ENCODE measurements at regions not wholly inside any gene's neighbourhood (a gene's known extent, or its start where the extent isn't known, plus 50 kb on each side); places are given as distances from the start of the nearest gene placed in this dataset.

- no peak for TF ChIP-seq CTCF (IDR thresholded peaks at IDR 0.05)
- H3K4me1 ChIP-seq = no peaks in the 10 kb centered on the region
- intact Hi-C loops (cut with DNase I) = no loop called here
- no peak overlapping the region for H3K4me3 ChIP-seq
- no peaks in the 10 kb centered on the region for H3K36me3 ChIP-seq
- no peak overlapping the region for H3K27ac ChIP-seq
- ATAC-seq (no peak), DNase-seq (no peak)
- 51 to 52% methylated on average over 2 of the region's 2 CpGs for WGBS, 2 donors
- H3K27me3 ChIP-seq = no peaks in the 10 kb centered on the region
- no peaks in the 10 kb centered on the region for H3K9me3 ChIP-seq
These were observed 615.3 kb downstream of the BCL11A start for GRCh38 chr2:59938181-59938580.

- no peak for ATAC-seq
- TF ChIP-seq CTCF (IDR thresholded peaks at IDR 0.05) = no peak
- no peak overlapping the region for H3K27ac ChIP-seq
- no peaks in the 10 kb centered on the region for H3K9me3 ChIP-seq
- no peak overlapping the region for H3K4me3 ChIP-seq
- no peaks in the 10 kb centered on the region for H3K27me3 ChIP-seq
- intact Hi-C loops (cut with DNase I) = no loop called here
- DNase-seq = no peak
- 86 to 88% methylated on average over 3 of the region's 3 CpGs for WGBS, 2 donors
- no peaks in the 10 kb centered on the region for H3K4me1 ChIP-seq
- no peaks in the 10 kb centered on the region for H3K36me3 ChIP-seq
These were observed 617.4 kb downstream of the BCL11A start for GRCh38 chr2:59936048-59936447.

GRCh38 chr2:59935005-59935404 is 618.4 kb downstream of the BCL11A start:
- no peak for TF ChIP-seq CTCF (IDR thresholded peaks at IDR 0.05)
- no peak overlapping the region for H3K27ac ChIP-seq
- H3K27me3 ChIP-seq = no peaks in the 10 kb centered on the region
- DNase-seq (no peak), ATAC-seq (no peak)
- intact Hi-C loops (cut with DNase I) = no loop called here
- H3K4me3 ChIP-seq = no peak overlapping the region
- no peaks in the 10 kb centered on the region for H3K4me1 ChIP-seq
- 78 to 82% methylated on average over 2 of the region's 2 CpGs for WGBS, 2 donors
- no peaks in the 10 kb centered on the region for H3K9me3 ChIP-seq
- no peaks in the 10 kb centered on the region for H3K36me3 ChIP-seq

- Histone ChIP-seq H3K4me3 (no peak overlapping the region), H3K9me3 (no peaks in the 10 kb centered on the region), H3K4me1 (no peaks in the 10 kb centered on the region), H3K36me3 (no peaks in the 10 kb centered on the region), H3K27ac (no peak overlapping the region), H3K27me3 (no peaks in the 10 kb centered on the region)
- intact Hi-C loops (cut with DNase I) = no loop called here
- ATAC-seq (no peak), DNase-seq (no peak)
- 61 to 87% methylated on average over 3 of the region's 3 CpGs for WGBS, 2 donors
- TF ChIP-seq CTCF (IDR thresholded peaks at IDR 0.05) = no peak
These were observed 619.5 kb downstream of the BCL11A start for GRCh38 chr2:59933948-59934347.

GRCh38 chr2:59932341-59932740 is 621.1 kb downstream of the BCL11A start:
- DNase-seq (no peak), ATAC-seq (no peak)
- intact Hi-C loops (cut with DNase I) = no loop called here
- Histone ChIP-seq H3K27me3 (no peaks in the 10 kb centered on the region), H3K4me1 (no peaks in the 10 kb centered on the region), H3K9me3 (no peaks in the 10 kb centered on the region), H3K27ac (no peak overlapping the region), H3K36me3 (no peaks in the 10 kb centered on the region), H3K4me3 (no peak overlapping the region)
- TF ChIP-seq CTCF (IDR thresholded peaks at IDR 0.05) = no peak
- WGBS, 2 donors = 76 to 85% methylated on average over 5 of the region's 5 CpGs

Data from heart right ventricle (tissue), 16 donors.